Bronchial epithelial cell (primary cell): ENCODE measurements at regions not wholly inside any gene's neighbourhood (a gene's known extent, or its start where the extent isn't known, plus 50 kb on each side); places are given as distances from the start of the nearest gene placed in this dataset.

Experiments used
- DNase-seq: peaks from one replicate; pipeline ENCODE4 v3.0.0-alpha.2; 2010; ENCODE audit warnings: low read depth
- FAIRE-seq: peaks from 2 replicates; lab custom pipeline; 2011; peaks lifted over from hg19 to GRCh38; lab: Jason Lieb, UNC
- H3K27me3 ChIP-seq: 2 replicates; pipeline ENCODE4 v1.5.1; 2011; ENCODE audit warnings: low read length; ENCODE audit not compliant: control insufficient read depth, insufficient read depth
- H3K36me3 ChIP-seq: 2 replicates; pipeline ENCODE4 v1.5.1; 2011; ENCODE audit warnings: low read length; ENCODE audit not compliant: control insufficient read depth, insufficient read depth
- H3K4me3 ChIP-seq: 2 replicates; pipeline ENCODE4 v1.5.1; 2011; ENCODE audit warnings: mild to moderate bottlenecking, low read depth, low read length, control low read depth
- TF ChIP-seq, protein P1 (sequence below): IDR thresholded peaks from 2 replicates; pipeline ENCODE4 v1.5.1; 2011; ENCODE audit warnings: mild to moderate bottlenecking, moderate library complexity, low read length, control low read depth, inconsistent platforms; ENCODE audit not compliant: insufficient read depth, severe bottlenecking

DNA sequence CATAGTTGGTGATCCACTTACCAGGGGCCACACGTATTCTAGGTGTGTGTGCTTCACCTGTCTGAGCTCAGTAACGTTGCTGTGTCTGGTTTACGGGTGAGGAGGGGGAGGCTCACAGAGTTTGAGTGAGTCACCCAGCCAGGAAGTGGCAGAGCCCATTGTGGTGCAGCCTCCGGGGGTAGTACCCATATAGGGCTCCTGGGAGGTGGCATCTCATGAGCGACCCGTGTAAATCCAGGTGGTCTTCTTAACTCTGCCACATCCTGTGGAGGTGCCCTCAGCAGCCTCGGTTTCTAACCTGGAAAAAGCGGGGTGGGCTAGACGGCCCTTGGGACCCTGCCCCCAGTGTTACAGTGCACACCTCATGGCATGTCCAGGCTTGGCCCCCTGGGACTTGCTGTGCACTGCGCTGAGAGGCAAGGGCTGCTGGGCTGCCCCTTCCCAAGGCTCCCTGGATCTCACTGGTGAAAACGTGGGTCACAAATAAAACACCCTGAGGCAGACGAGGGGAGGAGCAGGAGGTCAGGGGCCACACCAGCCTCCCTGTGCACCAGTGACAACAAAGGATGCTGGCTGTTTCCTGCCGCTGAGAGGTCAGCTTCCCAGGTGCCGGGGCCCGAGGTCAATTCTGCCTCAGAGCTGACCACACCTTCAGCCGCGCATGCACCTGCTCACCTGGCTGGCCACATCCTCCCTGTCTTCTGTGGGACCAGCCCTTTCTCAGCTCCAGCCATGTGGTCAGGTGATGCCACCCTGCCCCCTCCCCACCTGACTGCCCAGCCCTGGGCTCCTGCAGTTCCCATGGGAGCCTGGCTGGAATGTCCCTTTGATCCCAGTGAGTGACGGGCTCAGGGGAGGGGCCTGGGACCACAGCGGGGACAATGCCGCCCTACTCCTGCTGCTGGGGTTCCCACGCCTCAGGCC, 305.1 kb downstream of the CTTN start:
- DNase-seq (no peak), FAIRE-seq (no peak)
- TF ChIP-seq, protein P1, sequence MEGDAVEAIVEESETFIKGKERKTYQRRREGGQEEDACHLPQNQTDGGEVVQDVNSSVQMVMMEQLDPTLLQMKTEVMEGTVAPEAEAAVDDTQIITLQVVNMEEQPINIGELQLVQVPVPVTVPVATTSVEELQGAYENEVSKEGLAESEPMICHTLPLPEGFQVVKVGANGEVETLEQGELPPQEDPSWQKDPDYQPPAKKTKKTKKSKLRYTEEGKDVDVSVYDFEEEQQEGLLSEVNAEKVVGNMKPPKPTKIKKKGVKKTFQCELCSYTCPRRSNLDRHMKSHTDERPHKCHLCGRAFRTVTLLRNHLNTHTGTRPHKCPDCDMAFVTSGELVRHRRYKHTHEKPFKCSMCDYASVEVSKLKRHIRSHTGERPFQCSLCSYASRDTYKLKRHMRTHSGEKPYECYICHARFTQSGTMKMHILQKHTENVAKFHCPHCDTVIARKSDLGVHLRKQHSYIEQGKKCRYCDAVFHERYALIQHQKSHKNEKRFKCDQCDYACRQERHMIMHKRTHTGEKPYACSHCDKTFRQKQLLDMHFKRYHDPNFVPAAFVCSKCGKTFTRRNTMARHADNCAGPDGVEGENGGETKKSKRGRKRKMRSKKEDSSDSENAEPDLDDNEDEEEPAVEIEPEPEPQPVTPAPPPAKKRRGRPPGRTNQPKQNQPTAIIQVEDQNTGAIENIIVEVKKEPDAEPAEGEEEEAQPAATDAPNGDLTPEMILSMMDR, result no peak
- Histone ChIP-seq H3K36me3 (no peaks in the 10 kb centered on the region), H3K4me3 (no peak overlapping the region), H3K27me3 (no peaks in the 10 kb centered on the region)

DNA sequence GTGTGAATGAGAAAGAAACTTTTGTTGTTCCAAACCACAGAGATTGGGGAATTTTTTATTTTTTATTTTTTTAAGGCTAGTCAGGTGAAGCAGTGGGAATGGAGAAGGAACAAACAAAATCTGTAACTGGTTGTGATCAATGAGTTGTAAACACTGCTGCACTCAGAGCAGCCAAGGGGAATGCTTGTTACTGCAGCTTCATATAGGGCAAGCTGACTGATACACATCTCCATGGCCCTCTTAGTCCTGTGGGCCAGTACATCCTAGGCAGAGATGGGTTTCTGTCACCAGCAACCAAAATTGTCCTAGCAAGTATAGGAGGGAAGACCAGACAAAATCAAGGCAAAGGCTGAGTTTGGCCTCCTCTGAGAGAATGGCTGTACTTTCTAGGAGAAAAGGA, 306.8 kb downstream of the CTTN start:
- Histone ChIP-seq H3K27me3 (no peaks in the 10 kb centered on the region), H3K4me3 (no peak overlapping the region), H3K36me3 (no peaks in the 10 kb centered on the region)
- no peak for FAIRE-seq
- DNase-seq, result no peak
- TF ChIP-seq, protein P1, result no peak

DNA sequence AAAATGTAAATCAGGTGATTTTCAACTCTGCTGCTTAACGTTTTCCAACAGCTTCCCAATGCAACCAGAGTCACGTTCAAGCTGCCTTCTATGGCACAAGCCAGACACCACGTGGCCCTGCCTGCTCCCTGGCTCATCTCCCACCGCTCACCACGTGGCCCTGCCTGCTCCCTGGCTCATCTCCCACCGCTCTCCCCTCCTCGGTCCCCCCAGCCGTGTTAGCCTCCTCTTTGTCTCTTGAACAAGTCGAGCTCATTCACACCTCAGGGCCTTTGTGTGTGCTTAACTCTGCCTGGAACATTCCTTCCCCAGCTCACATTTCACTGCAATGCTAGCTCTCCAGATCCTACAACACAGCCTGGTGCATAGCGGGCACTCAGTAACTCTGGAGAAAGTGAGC, 307.6 kb downstream of the CTTN start:
- Histone ChIP-seq H3K27me3 (no peaks in the 10 kb centered on the region), H3K36me3 (no peaks in the 10 kb centered on the region), H3K4me3 (no peak overlapping the region)
- DNase-seq (no peak), FAIRE-seq (peak; percentile 55)
- TF ChIP-seq, protein P1, result no peak

DNA sequence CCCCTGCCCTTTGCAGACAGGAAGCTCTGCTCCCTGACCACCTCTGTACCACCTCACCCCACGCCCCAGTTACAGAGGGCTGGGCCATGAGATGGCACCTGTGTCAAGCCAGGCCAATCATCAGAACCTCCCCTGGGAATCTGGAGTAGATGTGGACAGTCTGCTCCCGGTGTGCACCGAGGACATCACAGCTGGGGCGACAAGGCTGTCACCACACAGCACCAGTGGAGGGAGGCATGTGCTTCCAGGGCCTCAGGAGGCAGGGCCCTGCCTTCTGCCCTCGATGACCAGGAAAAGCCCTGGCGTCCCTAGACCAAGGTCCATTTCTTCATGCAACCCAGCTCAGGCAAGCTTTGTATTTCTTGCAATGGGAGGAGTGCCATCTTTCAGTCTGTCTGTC, 309.5 kb downstream of the CTTN start:
- DNase-seq, result no peak

DNA sequence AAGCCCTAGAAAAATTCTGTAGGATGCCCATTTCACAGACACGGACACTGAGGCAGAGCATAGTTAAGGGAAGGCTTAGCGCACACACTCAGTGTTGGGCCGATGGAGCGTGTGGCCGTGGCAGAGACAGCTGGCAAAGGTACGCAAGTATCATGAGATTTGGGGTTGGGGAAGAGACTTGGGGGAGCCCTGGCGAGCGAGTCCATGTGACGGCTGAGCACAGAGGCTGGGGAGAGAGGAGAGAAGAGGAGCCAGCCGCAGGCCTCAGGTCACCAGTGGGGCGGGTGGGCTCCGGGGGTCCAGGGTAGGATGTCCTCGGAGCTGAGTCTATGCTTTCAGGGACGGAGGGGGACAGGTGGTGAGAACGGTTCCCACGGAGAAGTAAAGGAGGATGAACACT, 311.3 kb downstream of the CTTN start:
- Histone ChIP-seq H3K4me3 (no peak overlapping the region), H3K36me3 (no peaks in the 10 kb centered on the region), H3K27me3 (no peaks in the 10 kb centered on the region)
- FAIRE-seq (no peak), DNase-seq (no peak)
- TF ChIP-seq, protein P1, result no peak

More for the DNA sequence above, 309.5 kb downstream of the CTTN start:
- Histone ChIP-seq H3K36me3 (no peaks in the 10 kb centered on the region), H3K4me3 (no peak overlapping the region), H3K27me3 (no peaks in the 10 kb centered on the region)
- TF ChIP-seq, protein P1, result no peak
- no peak for FAIRE-seq
